ENCODE measurements at regions not wholly inside any gene's neighbourhood (a gene's known extent, or its start where the extent isn't known, plus 50 kb on each side); places are given as distances from the start of the nearest gene placed in this dataset.

DNA sequence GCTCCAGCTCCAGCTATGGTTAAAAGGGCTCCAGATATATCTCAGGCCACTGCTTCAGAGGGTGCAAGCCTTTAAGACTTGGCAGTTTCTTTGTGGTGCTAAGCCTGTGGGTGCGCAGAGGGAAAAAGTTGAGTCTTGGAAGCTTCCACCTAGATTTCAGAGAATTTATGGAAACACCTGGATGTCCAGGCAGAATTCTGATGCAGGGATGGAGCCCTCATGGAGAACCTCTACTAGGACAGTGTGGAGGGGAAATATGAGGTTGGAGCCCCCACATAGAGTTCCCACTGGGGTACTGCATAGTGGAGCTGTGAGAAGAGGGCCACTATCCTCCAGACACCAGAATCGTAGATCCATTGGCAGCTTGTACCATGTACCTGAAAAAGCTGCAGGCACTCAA lies 69.9 kb downstream of the SDR9C7 start:
- intact Hi-C loops (cut with micrococcal nuclease) = no loop called here
- ChIA-PET CTCF (no interaction called here), POLR2A (ENCODE audit: unreplicated experiment) (no interaction called here)
- Histone ChIP-seq H3K23ac (ENCODE audit: low read depth, low read length) (no peak overlapping the region), H3K56ac (ENCODE audit: extremely low read depth, insufficient read depth, low read length) (no peak overlapping the region), H3K4ac (ENCODE audit: low read depth, low read length) (no peak overlapping the region), H2BK120ac (ENCODE audit: low read depth, low read length) (no peak overlapping the region), H3K79me1 (ENCODE audit: low read depth in 1 of 2, low read length in 2 of 2) (no peaks in the 10 kb centered on the region), H3K4me1 (ENCODE audit: control insufficient read depth, insufficient read depth, low read length) (no peaks in the 10 kb centered on the region), H3K27me3 (ENCODE audit: control insufficient read depth, insufficient read depth, low read length) (no peaks in the 10 kb centered on the region), H2BK15ac (ENCODE audit: low read depth, low read length) (no peak overlapping the region), H2AK9ac (replicated peaks; ENCODE audit: low read depth, low read length, poor library complexity) (no peak overlapping the region), H4K20me1 (ENCODE audit: insufficient read depth, low read length) (no peaks in the 10 kb centered on the region), H3K9ac (ENCODE audit: low read depth, low read length) (no peak overlapping the region), H3K14ac (replicated peaks; ENCODE audit: low read depth, low read length) (no peak overlapping the region), H4K8ac (ENCODE audit: low read depth in 2 of 2, low read length in 2 of 2) (no peak overlapping the region), H3K4me3 (ENCODE audit: insufficient read depth, low read depth, low read length) (no peak overlapping the region), H3K36me3 (ENCODE audit: control insufficient read depth, insufficient read depth, low read length) (no peaks in the 10 kb centered on the region), H3K18ac (ENCODE audit: low read depth, low read length) (no peak overlapping the region), H2BK5ac (ENCODE audit: low read depth, low read length, poor library complexity, severe bottlenecking) (no peak overlapping the region), H2BK20ac (ENCODE audit: low read depth, low read length) (no peak overlapping the region), H3K27ac (ENCODE audit: insufficient read depth, low read length) (no peak overlapping the region), H2AFZ (replicated peaks; ENCODE audit: low read length, poor library complexity) (no peak overlapping the region), H4K91ac (ENCODE audit: insufficient read depth, low read depth, low read length) (no peak overlapping the region), H3K4me2 (ENCODE audit: low read depth, low read length) (no peak overlapping the region), H4K5ac (ENCODE audit: low read depth, low read length) (no peak overlapping the region), H3K9me1 (ENCODE audit: insufficient read depth, low read length) (no peaks in the 10 kb centered on the region), H2AK5ac (ENCODE audit: low read depth, low read length) (no peak overlapping the region), H3K9me3 (ENCODE audit: control insufficient read depth, insufficient read depth, low read length) (peaks cover 18% of the 10 kb centered on the region)
- no peak for ATAC-seq (ENCODE audit: low read depth)
- no peak for TF ChIP-seq MXI1 (IDR thresholded peaks at IDR 0.05; ENCODE audit: borderline replicate concordance, low read depth, low read length)
- TF ChIP-seq SMC3 (IDR thresholded peaks at IDR 0.05; ENCODE audit: low read depth, low read length) = no peak
- TF ChIP-seq CTCF (conservative IDR thresholded peaks at IDR 0.05; ENCODE audit: low read depth, low read length) = no peak
- no peak for TF ChIP-seq USF2 (IDR thresholded peaks at IDR 0.05; ENCODE audit: low read depth, low read length)
- no peak for TF ChIP-seq NFE2L2 (IDR thresholded peaks at IDR 0.05; ENCODE audit: low read depth, low read length)
- no peak for TF ChIP-seq ELK1 (IDR thresholded peaks at IDR 0.05; ENCODE audit: borderline replicate concordance, low read depth, low read length)
- TF ChIP-seq POLR2A (IDR thresholded peaks at IDR 0.05; ENCODE audit: low read depth, low read length) = no peak
- TF ChIP-seq RAD21 (IDR thresholded peaks at IDR 0.05; ENCODE audit: low read length) = no peak
- no CpG with 5 or more reads among the region's 2 CpGs for WGBS, 2 experiments (ENCODE audit: extremely low coverage in 2 of 2, insufficient read length in 1 of 2)
- in situ Hi-C loops (cut with MboI; ENCODE audit: low sequenced_read_pairs) = no loop called here
- DNase-seq = no peak
- BruUV-seq (replicated peaks) = no TSS peak
- dilution Hi-C loops (cut with HindIII; ENCODE audit: low sequenced_read_pairs, unreplicated experiment) = no loop called here
